Osteocyte (in vitro differentiated cells): ENCODE measurements at regions not wholly inside any gene's neighbourhood (a gene's known extent, or its start where the extent isn't known, plus 50 kb on each side); places are given as distances from the start of the nearest gene placed in this dataset.

ENCODE experiments used
- DNase-seq: peaks from one replicate; pipeline ENCODE4 v3.0.0; 2021; ENCODE audit warnings: mixed read lengths; ENCODE audit not compliant: unreplicated experiment; ENCODE audit errors: extremely low spot score
- H3K27ac Mint-ChIP-seq: one replicate; pipeline ENCODE4 v1.8.0; 2021; ENCODE audit warnings: mild to moderate bottlenecking, mixed read lengths; ENCODE audit not compliant: unreplicated experiment
- H3K27me3 Mint-ChIP-seq: one replicate; pipeline ENCODE4 v1.8.0; 2021; ENCODE audit warnings: mixed read lengths; ENCODE audit not compliant: unreplicated experiment
- H3K36me3 Mint-ChIP-seq: one replicate; pipeline ENCODE4 v1.8.0; 2021; ENCODE audit warnings: mixed read lengths; ENCODE audit not compliant: unreplicated experiment
- H3K4me1 Mint-ChIP-seq: one replicate; pipeline ENCODE4 v1.8.0; 2021; ENCODE audit warnings: mixed read lengths; ENCODE audit not compliant: unreplicated experiment
- H3K4me3 Mint-ChIP-seq: one replicate; pipeline ENCODE4 v1.8.0; 2021; ENCODE audit warnings: mild to moderate bottlenecking, moderate library complexity, mixed read lengths; ENCODE audit not compliant: unreplicated experiment
- H3K9me3 Mint-ChIP-seq: one replicate; pipeline ENCODE4 v1.8.0; 2021; ENCODE audit warnings: mixed read lengths; ENCODE audit not compliant: unreplicated experiment
- TF ChIP-seq, protein P1 (sequence below): fragments of 200-600 bp; sonication (generic); IDR thresholded peaks from 2 replicates; pipeline ENCODE4 v1.5.0; 2021; ENCODE audit warnings: antibody characterized with exemption, mild to moderate bottlenecking, moderate library complexity

GRCh38 chr2:64863097-64863820 is 125.9 kb upstream of the SLC1A4 start:
- H3K9me3 Mint-ChIP-seq = no peaks in the 10 kb centered on the region
- H3K4me1 Mint-ChIP-seq = peaks cover 30% of the 10 kb centered on the region
- TF ChIP-seq, protein P1, sequence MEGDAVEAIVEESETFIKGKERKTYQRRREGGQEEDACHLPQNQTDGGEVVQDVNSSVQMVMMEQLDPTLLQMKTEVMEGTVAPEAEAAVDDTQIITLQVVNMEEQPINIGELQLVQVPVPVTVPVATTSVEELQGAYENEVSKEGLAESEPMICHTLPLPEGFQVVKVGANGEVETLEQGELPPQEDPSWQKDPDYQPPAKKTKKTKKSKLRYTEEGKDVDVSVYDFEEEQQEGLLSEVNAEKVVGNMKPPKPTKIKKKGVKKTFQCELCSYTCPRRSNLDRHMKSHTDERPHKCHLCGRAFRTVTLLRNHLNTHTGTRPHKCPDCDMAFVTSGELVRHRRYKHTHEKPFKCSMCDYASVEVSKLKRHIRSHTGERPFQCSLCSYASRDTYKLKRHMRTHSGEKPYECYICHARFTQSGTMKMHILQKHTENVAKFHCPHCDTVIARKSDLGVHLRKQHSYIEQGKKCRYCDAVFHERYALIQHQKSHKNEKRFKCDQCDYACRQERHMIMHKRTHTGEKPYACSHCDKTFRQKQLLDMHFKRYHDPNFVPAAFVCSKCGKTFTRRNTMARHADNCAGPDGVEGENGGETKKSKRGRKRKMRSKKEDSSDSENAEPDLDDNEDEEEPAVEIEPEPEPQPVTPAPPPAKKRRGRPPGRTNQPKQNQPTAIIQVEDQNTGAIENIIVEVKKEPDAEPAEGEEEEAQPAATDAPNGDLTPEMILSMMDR = no peak
- no peaks in the 10 kb centered on the region for H3K36me3 Mint-ChIP-seq
- no peak for DNase-seq
- no peak overlapping the region for H3K27ac Mint-ChIP-seq
- H3K4me3 Mint-ChIP-seq = no peak overlapping the region
- H3K27me3 Mint-ChIP-seq = no peaks in the 10 kb centered on the region

GRCh38 chr2:64865073-64865830 is 123.9 kb upstream of the SLC1A4 start:
- peaks cover 18% of the 10 kb centered on the region for H3K4me1 Mint-ChIP-seq
- H3K36me3 Mint-ChIP-seq = no peaks in the 10 kb centered on the region
- H3K9me3 Mint-ChIP-seq = no peaks in the 10 kb centered on the region
- peak overlapping the region; percentile 72 for H3K27ac Mint-ChIP-seq
- TF ChIP-seq, protein P1 = peak; percentile 83
- peak; percentile 90 for DNase-seq
- no peaks in the 10 kb centered on the region for H3K27me3 Mint-ChIP-seq
- peak overlapping the region; percentile 68 for H3K4me3 Mint-ChIP-seq

DNA sequence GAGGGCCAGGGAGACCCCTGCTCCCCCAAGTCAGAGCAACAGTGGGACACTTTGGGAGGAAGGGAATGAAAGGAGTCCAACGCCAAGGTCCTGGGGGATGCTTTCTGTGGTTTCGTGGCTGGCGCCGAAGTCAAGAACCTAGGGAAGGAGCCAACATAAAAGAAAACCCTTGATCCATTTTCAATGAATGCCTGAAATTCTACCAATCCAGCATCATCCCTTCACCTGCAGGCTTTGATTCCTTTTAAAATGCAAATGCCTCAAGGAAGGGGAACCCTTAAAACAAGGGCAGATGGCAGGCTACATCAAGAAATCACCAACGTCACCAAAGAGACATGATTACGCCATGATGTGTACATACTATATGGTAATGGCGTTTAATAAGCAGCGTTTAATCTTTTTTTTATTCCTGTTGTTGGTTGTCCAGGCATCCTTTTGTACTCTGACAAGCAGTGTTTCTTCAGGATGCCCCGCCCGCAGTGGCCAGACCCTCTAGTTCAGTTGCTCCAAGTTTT is 123.3 kb upstream of the SLC1A4 start:
- Mint-ChIP-seq H3K27me3 (no peaks in the 10 kb centered on the region), H3K36me3 (no peaks in the 10 kb centered on the region), H3K27ac (no peak overlapping the region), H3K9me3 (no peaks in the 10 kb centered on the region), H3K4me1 (peaks cover 18% of the 10 kb centered on the region), H3K4me3 (no peak overlapping the region)
- DNase-seq = no peak
- TF ChIP-seq, protein P1 = peak; percentile 31

- Mint-ChIP-seq H3K4me3 (no peak overlapping the region), H3K27me3 (no peaks in the 10 kb centered on the region), H3K9me3 (no peaks in the 10 kb centered on the region), H3K27ac (peak overlapping the region; percentile 33), H3K4me1 (peaks cover 18% of the 10 kb centered on the region), H3K36me3 (no peaks in the 10 kb centered on the region)
- TF ChIP-seq, protein P1 = no peak
- no peak for DNase-seq
These were observed 122.4 kb upstream of the SLC1A4 start for GRCh38 chr2:64866797-64867196.
